Retinal pigment epithelial cell (primary cell): ENCODE measurements at regions not wholly inside any gene's neighbourhood (a gene's known extent, or its start where the extent isn't known, plus 50 kb on each side); places are given as distances from the start of the nearest gene placed in this dataset.

Experiments used
- DNase-seq: peaks from one replicate; pipeline ENCODE4 v3.0.0-alpha.2; 2010; ENCODE audit warnings: low read depth
- H3K4me3 ChIP-seq: 2 replicates; pipeline ENCODE4 v1.5.1; 2011; ENCODE audit warnings: mild to moderate bottlenecking, low read length, control low read depth, moderate library complexity
- CTCF ChIP-seq: conservative IDR thresholded peaks from 2 replicates; pipeline ENCODE4 v1.5.1; 2011; ENCODE audit warnings: low read depth, low read length, control low read depth, inconsistent platforms

- no peak overlapping the region for H3K4me3 ChIP-seq
- TF ChIP-seq CTCF = no peak
- DNase-seq = no peak
Measured at GRCh38 chr6:875012-875411, 182.1 kb upstream of the EXOC2 start.

GRCh38 chr6:872570-873125 lies 179.7 kb upstream of the EXOC2 start:
- TF ChIP-seq CTCF = no peak
- H3K4me3 ChIP-seq = no peak overlapping the region
- DNase-seq = no peak

- H3K4me3 ChIP-seq = no peak overlapping the region
- no peak for DNase-seq
- no peak for TF ChIP-seq CTCF
Measured at GRCh38 chr6:871503-871902, 178.6 kb upstream of the EXOC2 start.

GRCh38 chr6:870096-870495 lies 177.2 kb upstream of the EXOC2 start:
- H3K4me3 ChIP-seq = no peak overlapping the region
- no peak for DNase-seq
- no peak for TF ChIP-seq CTCF

GRCh38 chr6:868201-868600 lies 175.3 kb upstream of the EXOC2 start:
- TF ChIP-seq CTCF = no peak
- no peak for DNase-seq
- H3K4me3 ChIP-seq = no peak overlapping the region

- no peak overlapping the region for H3K4me3 ChIP-seq
- no peak for DNase-seq
- TF ChIP-seq CTCF = no peak
Measured at GRCh38 chr6:867378-867777, 174.4 kb upstream of the EXOC2 start.

GRCh38 chr6:866316-866715 lies 173.4 kb upstream of the EXOC2 start:
- no peak for TF ChIP-seq CTCF
- no peak for DNase-seq
- no peak overlapping the region for H3K4me3 ChIP-seq
